Stomach (tissue), 8 donors: ENCODE measurements at regions not wholly inside any gene's neighbourhood (a gene's known extent, or its start where the extent isn't known, plus 50 kb on each side); places are given as distances from the start of the nearest gene placed in this dataset.

Experiments
- DNase-seq, 2 donors: peaks; one replicate each; pipeline versions ENCODE4 v3.0.0 to v3.0.0-alpha.2; 2013 to 2019
- H3K27ac ChIP-seq, 5 donors: fragments of 200-600 bp in 4 of 5; sonication (generic) in 4 of 5; one replicate each; pipeline ENCODE4 v1.5.1; 2013 to 2019; ENCODE audit warnings: mild to moderate bottlenecking in 1 of 5, moderate library complexity in 1 of 5
- H3K27me3 ChIP-seq, 3 donors: fragments of 200-600 bp; sonication (generic); one replicate each; pipeline ENCODE4 v1.5.1; 2017 to 2019; ENCODE audit warnings: mixed run types in 1 of 3
- H3K36me3 ChIP-seq, 4 donors: fragments of 200-600 bp; sonication (generic); 1 replicate in 3 of 4; 2 replicates in 1 of 4; pipeline ENCODE4 v1.5.1; 2016 to 2019
- H3K4me1 ChIP-seq, 4 donors: fragments of 200-600 bp; sonication (generic); one replicate each; pipeline ENCODE4 v1.5.1; 2016 to 2019
- H3K4me3 ChIP-seq, 4 donors: fragments of 200-600 bp; sonication (generic) in 3 of 4; one replicate each; pipeline ENCODE4 v1.5.1; 2016 to 2019; ENCODE audit warnings: mild to moderate bottlenecking in 1 of 4
- H3K9me3 ChIP-seq, 4 donors: fragments of 200-600 bp; sonication (generic); one replicate each; pipeline ENCODE4 v1.5.1; 2016 to 2019
- EP300 ChIP-seq: sonication (generic); formaldehyde crosslinking; IDR thresholded peaks from one replicate; pipeline ENCODE4 v1.6.1; 2017; ENCODE audit warnings: antibody characterized with exemption
- POLR2A ChIP-seq, 4 donors: fragments of 450-650 bp; IDR thresholded peaks; one replicate each; pipeline ENCODE4 v1.6.1; 2016; ENCODE audit warnings: antibody characterized with exemption in 4 of 4, control low read depth in 2 of 4, mild to moderate bottlenecking in 1 of 4, moderate library complexity in 1 of 4
- POLR2AphosphoS5 ChIP-seq, 3 donors: sonication (generic); formaldehyde crosslinking; IDR thresholded peaks; one replicate each; pipeline ENCODE4 v1.6.1; 2016; ENCODE audit warnings: antibody characterized with exemption in 3 of 3
- WGBS, 5 donors: extraction: QIAGEN DNeasy Blood & Tissue Kit in 3 of 5; methylation state at CpG; one replicate each; pipeline versions ENCODE4 v1.1.5 to v1.1.7; 2013 to 2018; 5-methylcytosine and 5-hydroxymethylcytosine counted together
- intact Hi-C: fragments of 100-400 bp; cut with DNase I; formaldehyde crosslinking; loops from one replicate; pipeline ENCODE4 v1.15.1; 2023; ENCODE audit warnings: low total_unique reads
- TF ChIP-seq, protein P1 (sequence below), 7 experiments: fragments of 450-650 bp in 4 of 7; fragments of 200-600 bp in 3 of 7; sonication (generic) in 3 of 7; IDR thresholded peaks; one replicate each; pipeline ENCODE4 v1.5.1; 2016 to 2019; ENCODE audit warnings: antibody characterized with exemption in 7 of 7, control low read depth in 2 of 7, mild to moderate bottlenecking in 1 of 7
- donor health status: healthy with polysubstance abuse.
- donor health status: Bipolar disorder and iron deficiency.
- donor health status: healthy.

DNA sequence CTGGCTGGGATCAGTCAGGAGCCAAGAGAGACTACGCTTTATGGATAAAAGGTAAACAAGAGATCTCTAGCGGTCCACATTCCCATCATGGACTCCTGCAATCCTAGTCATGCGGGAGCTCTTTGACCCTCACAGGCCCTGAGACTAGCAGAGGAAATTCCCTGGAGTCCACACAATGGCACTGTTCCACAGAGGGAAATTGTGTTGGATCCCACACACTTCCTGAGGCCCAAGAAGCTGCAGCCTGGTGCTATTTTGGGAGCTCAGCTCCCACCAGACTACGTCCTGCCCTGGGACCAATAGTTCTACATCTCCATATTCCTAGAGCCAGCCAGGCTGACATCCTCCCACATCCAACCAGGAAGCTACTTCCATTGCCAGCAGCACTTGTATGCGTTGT is 2358.4 kb downstream of the PCDH9 start:
- Histone ChIP-seq H3K27ac (no peak overlapping the region), H3K4me3 (no peak overlapping the region), H3K4me1 (no peaks in the 10 kb centered on the region), H3K36me3 (no peaks in the 10 kb centered on the region), H3K27me3 (no peaks in the 10 kb centered on the region), H3K9me3 (peaks cover 0 to 14% (median 8%) of the 10 kb centered on the region in 4 donors)
- intact Hi-C loops = no loop called here
- 77 to 94% (median 84%) methylated on average over 5 of the region's 5 CpGs for WGBS, 5 donors
- DNase-seq = no peak
- TF ChIP-seq EP300 (no peak), POLR2A (IDR thresholded peaks at IDR 0.05) (no peak), POLR2AphosphoS5 (IDR thresholded peaks at IDR 0.05) (no peak)
- TF ChIP-seq, protein P1, sequence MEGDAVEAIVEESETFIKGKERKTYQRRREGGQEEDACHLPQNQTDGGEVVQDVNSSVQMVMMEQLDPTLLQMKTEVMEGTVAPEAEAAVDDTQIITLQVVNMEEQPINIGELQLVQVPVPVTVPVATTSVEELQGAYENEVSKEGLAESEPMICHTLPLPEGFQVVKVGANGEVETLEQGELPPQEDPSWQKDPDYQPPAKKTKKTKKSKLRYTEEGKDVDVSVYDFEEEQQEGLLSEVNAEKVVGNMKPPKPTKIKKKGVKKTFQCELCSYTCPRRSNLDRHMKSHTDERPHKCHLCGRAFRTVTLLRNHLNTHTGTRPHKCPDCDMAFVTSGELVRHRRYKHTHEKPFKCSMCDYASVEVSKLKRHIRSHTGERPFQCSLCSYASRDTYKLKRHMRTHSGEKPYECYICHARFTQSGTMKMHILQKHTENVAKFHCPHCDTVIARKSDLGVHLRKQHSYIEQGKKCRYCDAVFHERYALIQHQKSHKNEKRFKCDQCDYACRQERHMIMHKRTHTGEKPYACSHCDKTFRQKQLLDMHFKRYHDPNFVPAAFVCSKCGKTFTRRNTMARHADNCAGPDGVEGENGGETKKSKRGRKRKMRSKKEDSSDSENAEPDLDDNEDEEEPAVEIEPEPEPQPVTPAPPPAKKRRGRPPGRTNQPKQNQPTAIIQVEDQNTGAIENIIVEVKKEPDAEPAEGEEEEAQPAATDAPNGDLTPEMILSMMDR (IDR thresholded peaks at IDR 0.05) = no peak

DNA sequence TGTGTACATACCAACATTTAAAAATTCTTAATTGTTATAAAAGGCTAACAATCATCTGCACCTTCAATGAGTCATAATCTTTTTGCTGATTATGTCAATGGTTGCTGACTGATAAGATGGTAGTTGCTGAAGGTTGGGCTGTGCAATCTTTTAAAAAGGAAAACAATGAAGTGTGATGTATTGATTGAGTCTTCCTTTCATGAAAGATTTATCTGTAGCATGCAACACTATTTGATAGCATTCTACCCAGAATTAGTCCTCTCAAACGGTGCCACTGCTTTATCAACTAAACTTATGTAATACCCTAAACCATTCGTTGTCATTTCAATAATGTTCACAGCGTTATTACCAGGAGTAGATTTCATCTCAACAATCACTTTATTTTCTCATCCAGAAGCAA is 2360.6 kb downstream of the PCDH9 start:
- WGBS, 5 donors = 38 to 58% (median 51%) methylated on average over 3 of the region's 3 CpGs
- intact Hi-C loops = no loop called here
- no peaks in the 10 kb centered on the region for H3K4me1 ChIP-seq
- TF ChIP-seq EP300 (no peak), POLR2A (IDR thresholded peaks at IDR 0.05) (no peak), POLR2AphosphoS5 (IDR thresholded peaks at IDR 0.05) (no peak)
- TF ChIP-seq, protein P1 (IDR thresholded peaks at IDR 0.05) = no peak
- H3K4me3 ChIP-seq = no peak overlapping the region
- DNase-seq = no peak
- no peaks in the 10 kb centered on the region for H3K36me3 ChIP-seq
- H3K27me3 ChIP-seq = no peaks in the 10 kb centered on the region
- H3K9me3 ChIP-seq = peaks cover 0 to 14% (median 8%) of the 10 kb centered on the region in 4 donors
- no peak overlapping the region for H3K27ac ChIP-seq

DNA sequence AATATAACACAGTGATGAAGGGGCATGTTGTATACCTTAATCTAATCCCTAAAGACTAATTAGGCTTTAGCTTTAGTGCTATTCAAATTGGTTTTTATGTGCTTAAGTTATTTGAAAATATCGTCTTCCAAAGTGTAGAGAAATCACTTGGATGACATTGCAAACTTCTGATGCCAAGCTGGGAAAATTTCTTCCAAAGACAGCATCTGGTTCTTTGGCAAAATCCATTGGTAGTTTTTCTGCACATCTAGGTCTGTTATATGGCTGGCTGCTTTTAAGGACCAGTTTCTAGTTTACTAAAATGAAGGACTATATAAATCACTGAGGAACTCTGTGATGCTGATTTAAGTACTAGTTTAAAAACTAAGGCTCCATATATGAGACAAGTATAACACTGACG is 2362.3 kb downstream of the PCDH9 start:
- Histone ChIP-seq H3K4me1 (no peaks in the 10 kb centered on the region), H3K36me3 (no peaks in the 10 kb centered on the region), H3K27me3 (no peaks in the 10 kb centered on the region), H3K4me3 (no peak overlapping the region), H3K9me3 (peaks cover 0 to 14% (median 7%) of the 10 kb centered on the region in 4 donors), H3K27ac (no peak overlapping the region)
- WGBS, 5 donors = 55 to 70% (median 62%) methylated on average over 2 of the region's 2 CpGs
- TF ChIP-seq EP300 (no peak), POLR2A (IDR thresholded peaks at IDR 0.05) (no peak), POLR2AphosphoS5 (IDR thresholded peaks at IDR 0.05) (no peak)
- TF ChIP-seq, protein P1 (IDR thresholded peaks at IDR 0.05) = no peak
- DNase-seq = no peak
- intact Hi-C loops = no loop called here

DNA sequence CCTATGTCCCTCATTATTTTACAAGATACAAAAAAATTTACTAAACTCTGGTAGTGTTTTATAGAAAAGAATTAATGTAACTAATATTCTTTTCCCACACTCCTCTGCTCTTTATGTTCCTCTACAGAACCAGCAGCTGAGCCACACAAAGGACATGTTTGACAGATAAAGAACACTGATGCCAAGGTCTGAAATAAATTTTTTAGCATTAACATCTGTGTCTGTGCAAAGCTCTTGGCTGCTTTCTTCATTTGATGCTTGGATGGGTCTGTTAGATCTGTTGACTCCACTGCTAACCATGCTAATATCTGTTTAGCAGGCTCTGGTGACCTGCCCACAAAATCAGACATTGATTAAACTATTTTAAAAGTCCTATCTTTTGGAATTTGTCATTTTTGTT is 2363.8 kb downstream of the PCDH9 start:
- Histone ChIP-seq H3K9me3 (peaks cover 0 to 5% (median under 1%) of the 10 kb centered on the region in 4 donors), H3K4me1 (no peaks in the 10 kb centered on the region), H3K36me3 (no peaks in the 10 kb centered on the region), H3K27ac (no peak overlapping the region), H3K4me3 (no peak overlapping the region), H3K27me3 (no peaks in the 10 kb centered on the region)
- TF ChIP-seq POLR2AphosphoS5 (IDR thresholded peaks at IDR 0.05) (no peak), EP300 (no peak)
- intact Hi-C loops = no loop called here
- DNase-seq = peak in 1 of 2 donors; percentile 9

DNA sequence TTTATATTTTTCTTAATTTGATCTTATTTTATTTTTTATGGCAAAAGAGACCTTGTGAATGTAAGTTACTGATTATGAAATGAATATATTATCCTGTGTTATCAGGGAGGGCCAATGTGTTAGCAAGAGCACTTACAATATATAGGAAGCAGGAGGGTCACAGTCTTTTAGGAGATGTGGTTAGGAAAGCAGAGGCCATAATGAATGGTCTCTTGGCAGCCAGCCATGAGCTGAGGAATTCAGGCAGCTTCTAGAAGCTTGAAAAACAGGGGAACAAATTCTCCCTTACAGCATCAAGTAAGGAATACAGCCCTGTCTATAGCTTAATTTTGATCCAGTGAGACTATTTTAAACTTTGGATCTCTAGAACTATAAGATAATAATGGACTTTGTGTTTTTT is 2374.6 kb downstream of the PCDH9 start:
- Histone ChIP-seq H3K4me3 (no peak overlapping the region), H3K9me3 (no peaks in the 10 kb centered on the region), H3K4me1 (no peaks in the 10 kb centered on the region), H3K27me3 (no peaks in the 10 kb centered on the region), H3K36me3 (no peaks in the 10 kb centered on the region), H3K27ac (no peak overlapping the region)
- peak in 1 of 2 donors; percentile 46 for DNase-seq
- TF ChIP-seq, protein P1 (IDR thresholded peaks at IDR 0.05) = no peak
- no peak for TF ChIP-seq POLR2A (IDR thresholded peaks at IDR 0.05)
- TF ChIP-seq POLR2AphosphoS5 (IDR thresholded peaks at IDR 0.05) = no peak
- TF ChIP-seq EP300 = no peak
- intact Hi-C loops = no loop called here
